ENCODE measurements at regions not wholly inside any gene's neighbourhood (a gene's known extent, or its start where the extent isn't known, plus 50 kb on each side); places are given as distances from the start of the nearest gene placed in this dataset.

- TF ChIP-seq CTCF (optimal IDR thresholded peaks at IDR 0.05 in 1 of 3, IDR thresholded peaks at IDR 0.05 in 1 of 3, conservative IDR thresholded peaks at IDR 0.05 in 1 of 3; ENCODE audit: extremely low read depth in 1 of 3, insufficient read depth in 2 of 3, low read length in 3 of 3) (no peak), EZH2 (IDR thresholded peaks at IDR 0.05; ENCODE audit: low read length) (no peak)
Observed at GRCh38 chr22:27057717-27058116, 400.3 kb downstream of the MIAT start.

Measured in keratinocyte (primary cell).